NCI-H2227 treated with DMSO at 0.1 percent for 48 hours (cell line): ENCODE measurements at regions not wholly inside any gene's neighbourhood (a gene's known extent, or its start where the extent isn't known, plus 50 kb on each side); places are given as distances from the start of the nearest gene placed in this dataset.
"Not testable (repeated sequence)": the region's sequence is repeated elsewhere in the genome, so short reads cannot be mapped to it uniquely, and the experiment has no call there.

ENCODE experiments used
- DNase-seq: peaks from one replicate; lab custom pipeline; 2025; lab: John Stamatoyannopoulos, UW

GRCh38 chr13:88424463-88424862, 753.3 kb downstream of the SLITRK5 start:
- DNase-seq = no peak

- no peak for DNase-seq
These were observed 755.5 kb downstream of the SLITRK5 start for GRCh38 chr13:88426661-88427060.

GRCh38 chr13:88429862-88430261, 758.7 kb downstream of the SLITRK5 start:
- no peak for DNase-seq

GRCh38 chr13:88434953-88435352, 763.8 kb downstream of the SLITRK5 start:
- DNase-seq = no peak

GRCh38 chr13:88436974-88437373, 765.8 kb downstream of the SLITRK5 start:
- no peak for DNase-seq

GRCh38 chr13:88450515-88450914, 779.3 kb downstream of the SLITRK5 start:
- no peak for DNase-seq

GRCh38 chr13:88456151-88456550, 785.0 kb downstream of the SLITRK5 start:
- DNase-seq = no peak

- DNase-seq = no peak
These were observed 788.2 kb downstream of the SLITRK5 start for GRCh38 chr13:88459331-88459730.

- no peak for DNase-seq
These were observed 790.3 kb downstream of the SLITRK5 start for GRCh38 chr13:88461272-88462009.

GRCh38 chr13:88464851-88465250, 793.7 kb downstream of the SLITRK5 start:
- DNase-seq = no peak

- no peak for DNase-seq
These were observed 801.1 kb downstream of the SLITRK5 start for GRCh38 chr13:88472316-88472715.

GRCh38 chr13:88483202-88483601, 812.0 kb downstream of the SLITRK5 start:
- DNase-seq = no peak

- DNase-seq = no peak
These were observed 836.7 kb downstream of the SLITRK5 start for GRCh38 chr13:88507909-88508308.

- DNase-seq = not testable (repeated sequence)
These were observed 841.8 kb downstream of the SLITRK5 start for GRCh38 chr13:88512993-88513392.

GRCh38 chr13:88526186-88526852, 855.1 kb downstream of the SLITRK5 start:
- no peak for DNase-seq

- no peak for DNase-seq
These were observed 855.7 kb downstream of the SLITRK5 start for GRCh38 chr13:88526853-88527215.

GRCh38 chr13:88541994-88542393, 870.8 kb downstream of the SLITRK5 start:
- no peak for DNase-seq

GRCh38 chr13:88544836-88545235, 873.7 kb downstream of the SLITRK5 start:
- no peak for DNase-seq

- no peak for DNase-seq
These were observed 881.8 kb downstream of the SLITRK5 start for GRCh38 chr13:88552966-88553365.

GRCh38 chr13:88565566-88565965, 894.4 kb downstream of the SLITRK5 start:
- DNase-seq = no peak

GRCh38 chr13:88585861-88586260, 914.7 kb downstream of the SLITRK5 start:
- no peak for DNase-seq

- DNase-seq = no peak
These were observed 915.1 kb downstream of the SLITRK5 start for GRCh38 chr13:88586263-88586662.

- no peak for DNase-seq
These were observed 919.4 kb downstream of the SLITRK5 start for GRCh38 chr13:88590574-88590973.

- no peak for DNase-seq
These were observed 920.9 kb downstream of the SLITRK5 start for GRCh38 chr13:88592105-88592504.
